ENCODE measurements at regions not wholly inside any gene's neighbourhood (a gene's known extent, or its start where the extent isn't known, plus 50 kb on each side); places are given as distances from the start of the nearest gene placed in this dataset.

- FAIRE-seq (no peak), DNase-seq (ENCODE audit: low read depth, low spot score) (no peak), ATAC-seq (no peak)
- no peak overlapping the region for H3K9ac ChIP-seq (ENCODE audit: control insufficient read depth, insufficient read depth, low read length)
- H3K4me1 ChIP-seq (ENCODE audit: control insufficient read depth, insufficient read depth, low read length) = peaks cover 13% of the 10 kb centered on the region
- POLR2A ChIA-PET = no interaction called here
- no peak overlapping the region for H3K4me3 ChIP-seq
- H3K9me3 ChIP-seq (replicated peaks; ENCODE audit: control insufficient read depth, insufficient read depth, low read length) = no peaks in the 10 kb centered on the region
- WGBS (ENCODE audit: insufficient coverage, insufficient replicate concordance, low lambda C conversion rate, missing lambda C conversion rate) = 82% methylated on average over 10 of the region's 10 CpGs
- no peaks in the 10 kb centered on the region; a peak in 1 of 4 replicates for H3K27me3 ChIP-seq (replicated peaks in 1 of 2; ENCODE audit: control insufficient read depth in 2 of 2, insufficient read depth in 2 of 2, low read length in 1 of 2)
- H3K27ac ChIP-seq (ENCODE audit: control insufficient read depth, insufficient read depth) = no peak overlapping the region
- H3K36me3 ChIP-seq (ENCODE audit: control insufficient read depth in 2 of 2, insufficient read depth in 2 of 2, low read length in 1 of 2) = no peaks in the 10 kb centered on the region
- CTCF ChIA-PET = interaction anchor here (1.0 kb wide), 1 partner anchor 10 kb away, joined by 3 read pairs; no protein-coding TSS in a partner anchor
- in situ Hi-C loops (cut with MboI) (no loop called here), intact Hi-C loops (cut with micrococcal nuclease; ENCODE audit: unreplicated experiment) (no loop called here)
- H3K4me2 ChIP-seq (ENCODE audit: control insufficient read depth, insufficient read depth) = no peak overlapping the region
- RAD21 ChIA-PET (ENCODE audit: unreplicated experiment) = interaction anchor here (1.2 kb wide), 1 partner anchor 41 kb away, joined by 3 read pairs; no protein-coding TSS in a partner anchor
- H2AFZ ChIP-seq (ENCODE audit: control insufficient read depth, low read depth, low read length) = no peak overlapping the region
- no peak for TF ChIP-seq MTA3 (IDR thresholded peaks at IDR 0.05; ENCODE audit: borderline replicate concordance, low read length)
- TF ChIP-seq EZH2 (IDR thresholded peaks at IDR 0.05; ENCODE audit: borderline replicate concordance, control insufficient read depth, low read depth, low read length) = no peak
- no peak for TF ChIP-seq PML (IDR thresholded peaks at IDR 0.05; ENCODE audit: low read length)
- TF ChIP-seq SREBF1 (IDR thresholded peaks at IDR 0.05; ENCODE audit: low read length) = no peak
- no peak for TF ChIP-seq ZNF207 (IDR thresholded peaks at IDR 0.05; ENCODE audit: borderline replicate concordance)
- no peak for TF ChIP-seq BCLAF1 (IDR thresholded peaks at IDR 0.05)
- TF ChIP-seq NBN (IDR thresholded peaks at IDR 0.05) = no peak
- TF ChIP-seq TBL1XR1 (IDR thresholded peaks at IDR 0.05; ENCODE audit: low read depth, low read length) = no peak
- TF ChIP-seq ZNF384 (IDR thresholded peaks at IDR 0.05; ENCODE audit: borderline replicate concordance, low read depth, low read length) = no peak
- TF ChIP-seq TCF3 (IDR thresholded peaks at IDR 0.05; ENCODE audit: borderline replicate concordance, insufficient read depth, low read depth, low read length) = no peak
- TF ChIP-seq BACH1 (IDR thresholded peaks at IDR 0.05; ENCODE audit: borderline replicate concordance) = no peak
- no peak for TF ChIP-seq FOXK2 (IDR thresholded peaks at IDR 0.05)
- no peaks in the 10 kb centered on the region for H3K79me2 ChIP-seq (ENCODE audit: control insufficient read depth, insufficient read depth, low read length)
- BruUV-seq (replicated peaks) = no TSS peak
- H4K20me1 ChIP-seq (ENCODE audit: control insufficient read depth, insufficient read depth) = no peaks in the 10 kb centered on the region
- SMC1A ChIA-PET (ENCODE audit: uncharacterized antibody, unreplicated experiment) = interaction anchor here (1.4 to 1.5 kb wide), 2 partner anchors 14 to 30 kb away, joined by 3 to 4 read pairs; no protein-coding TSS in a partner anchor
Measured at GRCh38 chr1:109826930-109827349, 63.2 kb upstream of the EPS8L3 start.

All from GM12878 (cell line).